ENCODE measurements at regions not wholly inside any gene's neighbourhood (a gene's known extent, or its start where the extent isn't known, plus 50 kb on each side); places are given as distances from the start of the nearest gene placed in this dataset.

GRCh38 chr7:19390795-19391194 is 245.6 kb upstream of the FERD3L start:
- TF ChIP-seq CTCF (IDR thresholded peaks at IDR 0.05) (no peak), POLR2A (IDR thresholded peaks at IDR 0.05) (no peak)

All from esophagus squamous epithelium (tissue), 4 donors.